ENCODE measurements at regions not wholly inside any gene's neighbourhood (a gene's known extent, or its start where the extent isn't known, plus 50 kb on each side); places are given as distances from the start of the nearest gene placed in this dataset.
A peak's percentile ranks its signal among the peaks of the same experiment; 100 is the strongest.

- TF ChIP-seq CTCF (IDR thresholded peaks at IDR 0.05; ENCODE audit: low read depth, low read length): peak; percentile 54
- Histone ChIP-seq H3K36me3 (no peaks in the 10 kb centered on the region), H3K27ac (no peak overlapping the region), H3K9me3 (ENCODE audit: severe bottlenecking) (no peaks in the 10 kb centered on the region), H3K4me3 (ENCODE audit: low read depth, low read length) (no peak overlapping the region), H3K27me3 (ENCODE audit: insufficient read depth, low read depth, severe bottlenecking) (peaks cover 3% of the 10 kb centered on the region)
- peak; percentile 69 for DNase-seq
Measured at GRCh38 chrX:129115104-129115503, 408.2 kb downstream of the SMARCA1 start.

DNA sequence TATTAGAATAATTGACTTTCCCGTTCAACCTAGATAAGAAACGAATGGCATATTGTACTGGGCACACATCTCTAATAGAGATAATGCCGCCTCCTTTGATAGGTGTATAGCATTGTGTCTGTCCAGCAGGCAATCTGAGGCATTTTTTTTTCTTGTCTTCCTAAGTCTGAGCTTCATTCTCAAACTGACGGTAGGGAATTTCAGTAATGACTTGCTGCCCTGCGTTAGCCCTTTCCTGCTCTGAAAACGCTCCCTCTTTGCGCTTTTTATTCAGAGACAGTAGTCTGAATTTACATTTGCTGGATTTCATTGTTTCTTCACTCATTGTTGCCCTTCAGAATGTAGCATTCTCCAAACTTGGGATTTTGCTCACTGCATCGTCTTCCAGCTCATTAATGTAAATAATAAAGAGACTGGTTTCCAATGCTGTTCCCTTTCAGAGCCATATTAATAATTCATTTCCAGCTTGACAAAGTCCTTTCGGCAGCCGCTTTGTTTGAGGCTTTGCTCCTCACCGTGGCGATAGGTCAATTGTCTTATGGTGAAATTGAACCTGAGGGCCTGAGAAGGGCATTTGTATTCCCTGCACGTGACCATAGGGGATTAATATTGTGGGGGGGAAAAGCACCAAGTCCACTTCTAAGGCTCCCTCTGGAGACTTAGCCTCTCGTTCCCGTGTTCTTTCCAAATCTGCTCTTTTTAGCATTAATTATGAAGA is 412.1 kb downstream of the SMARCA1 start:
- no peak overlapping the region for H3K4me3 ChIP-seq (ENCODE audit: low read depth, low read length)
- TF ChIP-seq CTCF (IDR thresholded peaks at IDR 0.05; ENCODE audit: low read depth, low read length): no peak
- H3K27me3 ChIP-seq (ENCODE audit: insufficient read depth, low read depth, severe bottlenecking): peaks cover 3% of the 10 kb centered on the region
- no peaks in the 10 kb centered on the region for H3K9me3 ChIP-seq (ENCODE audit: severe bottlenecking)
- DNase-seq: no peak
- no peak overlapping the region for H3K27ac ChIP-seq
- H3K36me3 ChIP-seq: no peaks in the 10 kb centered on the region

DNA sequence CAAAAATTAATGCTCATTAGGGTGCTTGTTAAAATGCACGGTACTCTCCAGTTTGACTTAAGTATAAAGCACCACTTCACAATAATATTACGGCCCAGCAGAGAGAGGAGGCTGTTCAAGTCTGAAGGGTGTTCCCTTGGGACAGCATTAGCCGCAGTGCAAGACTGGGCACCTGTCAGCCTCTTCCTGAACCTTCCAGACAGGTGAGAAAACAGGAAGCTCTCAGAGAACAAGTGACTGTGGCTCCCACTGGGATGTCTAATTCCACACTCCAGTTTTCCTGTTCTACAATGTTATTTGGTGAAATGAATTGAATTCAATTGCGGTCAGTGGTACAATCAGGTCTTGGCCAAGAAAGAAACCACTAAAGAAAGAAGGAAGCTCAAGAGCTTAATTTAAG is 414.4 kb downstream of the SMARCA1 start:
- H3K4me3 ChIP-seq (ENCODE audit: low read depth, low read length): no peak overlapping the region
- DNase-seq: no peak
- H3K27me3 ChIP-seq (ENCODE audit: insufficient read depth, low read depth, severe bottlenecking): peaks cover 3% of the 10 kb centered on the region

GRCh38 chrX:129099207-129099606 is 424.1 kb downstream of the SMARCA1 start:
- Histone ChIP-seq H3K27ac (no peak overlapping the region), H3K4me3 (ENCODE audit: low read depth, low read length) (no peak overlapping the region), H3K9me3 (ENCODE audit: severe bottlenecking) (no peaks in the 10 kb centered on the region), H3K27me3 (ENCODE audit: insufficient read depth, low read depth, severe bottlenecking) (no peaks in the 10 kb centered on the region), H3K36me3 (no peaks in the 10 kb centered on the region)
- no peak for TF ChIP-seq CTCF (IDR thresholded peaks at IDR 0.05; ENCODE audit: low read depth, low read length)
- no peak for DNase-seq

More for the DNA sequence above, 414.4 kb downstream of the SMARCA1 start:
- TF ChIP-seq CTCF (IDR thresholded peaks at IDR 0.05; ENCODE audit: low read depth, low read length): no peak
- H3K27ac ChIP-seq: no peak overlapping the region
- no peaks in the 10 kb centered on the region for H3K36me3 ChIP-seq
- H3K9me3 ChIP-seq (ENCODE audit: severe bottlenecking): no peaks in the 10 kb centered on the region

GRCh38 chrX:129097668-129098067 is 425.6 kb downstream of the SMARCA1 start:
- DNase-seq: no peak
- no peaks in the 10 kb centered on the region for H3K36me3 ChIP-seq
- H3K27ac ChIP-seq: no peak overlapping the region
- H3K27me3 ChIP-seq (ENCODE audit: insufficient read depth, low read depth, severe bottlenecking): no peaks in the 10 kb centered on the region
- no peaks in the 10 kb centered on the region for H3K9me3 ChIP-seq (ENCODE audit: severe bottlenecking)
- H3K4me3 ChIP-seq (ENCODE audit: low read depth, low read length): no peak overlapping the region
- no peak for TF ChIP-seq CTCF (IDR thresholded peaks at IDR 0.05; ENCODE audit: low read depth, low read length)

- no peak for TF ChIP-seq CTCF (IDR thresholded peaks at IDR 0.05; ENCODE audit: low read depth, low read length)
- H3K27ac ChIP-seq: no peak overlapping the region
- no peaks in the 10 kb centered on the region for H3K27me3 ChIP-seq (ENCODE audit: insufficient read depth, low read depth, severe bottlenecking)
- H3K36me3 ChIP-seq: no peaks in the 10 kb centered on the region
- no peaks in the 10 kb centered on the region for H3K9me3 ChIP-seq (ENCODE audit: severe bottlenecking)
- no peak for DNase-seq
- no peak overlapping the region for H3K4me3 ChIP-seq (ENCODE audit: low read depth, low read length)
Measured at GRCh38 chrX:129093706-129094105, 429.6 kb downstream of the SMARCA1 start.
